Fibroblast of skin of scalp (primary cell): ENCODE measurements at regions not wholly inside any gene's neighbourhood (a gene's known extent, or its start where the extent isn't known, plus 50 kb on each side); places are given as distances from the start of the nearest gene placed in this dataset.
A peak's percentile ranks its signal among the peaks of the same experiment; 100 is the strongest.

ENCODE experiments used
- DNase-seq: peaks from one replicate; pipeline ENCODE4 v3.0.0-alpha.2; 2013

DNA sequence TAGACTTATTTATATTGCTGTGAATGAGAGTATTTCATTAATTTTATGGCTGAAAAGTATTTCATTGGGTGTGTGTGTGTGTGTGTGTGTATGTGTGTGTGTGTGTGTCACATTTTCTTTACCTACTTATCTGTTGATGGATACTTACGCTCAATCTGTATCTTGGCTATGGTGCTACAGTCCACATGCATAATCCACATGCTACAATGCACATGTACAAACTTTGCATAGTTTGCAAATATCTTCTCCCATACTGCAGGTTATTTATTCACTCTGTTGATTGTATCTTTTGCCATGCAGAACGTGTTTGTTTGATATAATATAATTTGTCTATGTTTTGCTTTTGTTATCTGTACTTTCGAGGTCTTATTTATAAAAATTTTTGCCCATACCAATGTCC is 167.8 kb downstream of the RAB28 start:
- DNase-seq, result no peak

DNA sequence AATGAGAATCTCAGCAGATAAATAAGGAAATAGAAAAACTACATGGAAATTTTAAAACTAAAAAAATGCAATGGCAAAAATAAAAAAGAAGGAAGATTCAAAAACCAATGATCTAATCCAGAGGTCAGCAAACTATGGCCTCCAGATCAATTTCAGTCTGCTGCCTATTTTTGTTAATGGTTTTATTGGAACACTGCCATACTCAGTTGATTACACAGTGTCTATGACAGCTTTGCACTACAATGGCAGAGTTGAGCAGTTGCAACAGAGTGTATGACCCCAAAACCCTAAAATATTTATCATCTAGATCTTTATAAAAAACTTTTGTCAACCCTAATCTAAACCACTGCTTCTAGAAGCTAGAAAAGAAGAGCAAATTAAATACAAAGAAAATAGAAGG is 170.3 kb downstream of the RAB28 start:
- DNase-seq, result no peak

DNA sequence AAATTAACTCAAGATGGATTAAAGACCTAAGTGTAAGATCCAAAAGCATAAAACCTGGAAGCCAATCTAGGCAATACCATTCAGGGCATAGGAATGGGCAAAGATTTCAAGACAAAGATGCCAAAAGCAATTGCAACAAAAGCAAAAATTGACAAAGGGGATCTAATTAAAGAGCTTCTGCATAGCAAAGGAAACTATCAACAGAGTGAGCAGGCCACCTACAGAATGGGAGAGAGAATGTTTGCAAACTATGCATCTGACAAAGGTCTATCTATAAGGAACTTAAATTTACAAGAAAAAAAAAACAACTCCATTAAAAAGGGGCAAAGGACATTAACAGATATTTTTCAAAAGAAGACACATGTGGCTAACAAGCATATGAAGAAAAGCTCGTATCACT is 171.9 kb downstream of the RAB28 start:
- DNase-seq, result no peak

DNA sequence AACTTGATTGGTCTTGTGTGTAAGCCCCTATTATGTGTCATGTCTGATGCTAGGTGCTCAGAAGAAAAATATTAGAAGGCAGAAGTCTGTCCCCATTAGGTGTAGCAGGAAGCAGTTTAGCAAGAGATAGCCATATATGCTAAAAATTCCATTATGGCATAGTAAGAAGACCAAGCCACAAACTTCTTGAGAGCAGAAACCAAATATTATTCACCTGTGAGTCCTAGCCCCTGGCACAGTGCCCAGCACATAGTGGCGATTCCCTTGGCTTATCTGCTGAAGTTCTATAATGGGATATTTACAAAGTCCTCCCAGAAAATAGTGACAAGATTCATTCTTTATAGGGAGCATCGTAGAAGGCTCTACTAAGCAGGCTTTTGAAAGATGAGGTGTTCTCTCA is 174.4 kb downstream of the RAB28 start:
- DNase-seq, result no peak

DNA sequence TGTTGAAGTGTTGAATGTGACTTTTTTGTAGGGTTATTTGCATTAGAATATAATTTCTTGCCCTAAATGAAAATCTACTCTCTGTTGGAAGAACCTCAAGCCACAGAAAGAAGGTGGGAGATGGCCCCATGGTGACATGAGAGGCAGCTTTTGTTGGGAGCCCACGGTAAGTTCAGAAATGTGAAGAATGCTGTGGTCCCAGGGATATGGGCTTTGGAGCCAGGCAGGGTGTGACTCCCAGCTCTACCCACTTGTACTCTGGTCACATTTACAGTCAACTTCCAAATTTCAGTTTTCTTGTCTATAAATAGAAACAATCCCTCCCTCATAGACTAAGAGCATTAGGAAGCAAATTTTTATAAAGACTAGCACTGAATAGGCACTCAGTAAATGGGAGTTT is 177.8 kb downstream of the RAB28 start:
- DNase-seq, result no peak

DNA sequence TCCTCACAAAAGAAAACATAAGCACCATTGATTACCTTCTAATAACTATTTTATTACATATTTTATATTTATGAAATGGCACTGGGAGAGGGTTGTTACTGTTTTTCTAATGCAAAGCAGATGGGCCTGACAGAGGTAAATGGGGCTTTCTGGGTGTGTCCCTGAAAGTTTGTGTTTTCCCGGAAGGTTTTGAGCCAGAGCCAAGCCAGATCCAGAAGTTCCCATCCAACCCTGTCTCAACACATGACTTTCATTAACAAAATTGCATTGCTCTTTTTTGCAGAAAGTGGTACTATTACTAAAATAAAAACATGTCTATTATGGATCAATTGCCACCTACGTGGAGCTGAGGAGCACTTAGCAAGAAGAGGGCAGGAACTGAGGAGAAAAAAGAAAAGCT is 181.3 kb downstream of the RAB28 start:
- DNase-seq, result no peak

DNA sequence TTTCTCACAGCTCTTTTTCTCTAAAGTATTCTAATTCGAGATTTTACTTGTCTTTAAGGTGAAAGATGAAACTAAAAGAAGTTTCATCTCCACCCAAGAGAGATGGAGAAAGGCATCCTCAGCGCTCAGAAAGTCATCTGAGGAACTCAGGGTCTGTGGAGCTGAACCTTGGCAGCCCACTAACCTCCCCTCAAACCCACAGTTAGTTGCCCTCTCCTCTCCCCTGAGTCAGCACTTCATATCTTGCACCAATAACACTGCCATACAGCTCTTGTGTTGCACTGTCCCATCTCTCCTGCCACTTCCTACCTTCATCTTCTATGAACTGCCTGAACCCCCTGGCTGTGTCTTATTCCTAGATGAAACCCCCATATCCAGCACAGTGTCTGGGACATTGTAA is 184.8 kb downstream of the RAB28 start:
- no peak for DNase-seq

DNA sequence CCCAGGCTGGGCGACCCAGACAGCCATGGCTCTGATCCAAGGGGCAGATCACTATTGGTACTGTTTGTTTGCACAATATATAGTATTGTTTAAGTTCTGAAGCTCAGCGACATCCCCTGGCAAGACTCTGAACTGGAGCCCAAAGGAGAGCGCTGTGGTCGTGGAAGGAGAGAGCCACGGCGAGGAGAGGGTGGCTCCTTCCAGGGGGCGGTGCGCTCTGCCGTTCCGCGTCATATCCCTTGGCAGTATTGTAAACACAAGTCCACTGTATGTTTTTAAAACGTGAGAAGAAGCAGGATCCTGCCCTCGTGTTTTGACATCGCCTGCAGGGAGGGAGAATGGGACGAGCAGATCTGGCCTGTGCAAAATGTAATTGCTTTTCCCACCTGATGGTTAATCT is 185.5 kb downstream of the RAB28 start:
- no peak for DNase-seq

DNA sequence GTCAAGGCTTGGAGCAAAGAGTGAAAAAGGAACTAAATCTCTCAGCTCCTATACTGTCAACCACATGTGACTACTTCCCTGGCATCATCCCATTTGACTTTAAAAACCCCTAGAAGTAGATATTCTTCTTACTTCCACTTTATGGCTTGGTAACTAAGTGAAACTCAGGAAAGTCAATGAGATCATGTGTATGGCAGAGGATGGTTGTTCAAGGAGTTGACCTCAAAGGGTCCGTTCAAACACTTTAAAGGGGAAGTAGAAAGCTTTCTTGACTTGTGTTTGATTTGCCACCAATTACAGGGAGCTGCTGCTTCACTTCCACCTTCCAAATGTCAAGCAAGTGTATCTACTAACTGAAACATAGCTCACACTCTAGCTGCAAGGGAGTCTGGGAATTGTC is 187.2 kb downstream of the RAB28 start:
- no peak for DNase-seq

DNA sequence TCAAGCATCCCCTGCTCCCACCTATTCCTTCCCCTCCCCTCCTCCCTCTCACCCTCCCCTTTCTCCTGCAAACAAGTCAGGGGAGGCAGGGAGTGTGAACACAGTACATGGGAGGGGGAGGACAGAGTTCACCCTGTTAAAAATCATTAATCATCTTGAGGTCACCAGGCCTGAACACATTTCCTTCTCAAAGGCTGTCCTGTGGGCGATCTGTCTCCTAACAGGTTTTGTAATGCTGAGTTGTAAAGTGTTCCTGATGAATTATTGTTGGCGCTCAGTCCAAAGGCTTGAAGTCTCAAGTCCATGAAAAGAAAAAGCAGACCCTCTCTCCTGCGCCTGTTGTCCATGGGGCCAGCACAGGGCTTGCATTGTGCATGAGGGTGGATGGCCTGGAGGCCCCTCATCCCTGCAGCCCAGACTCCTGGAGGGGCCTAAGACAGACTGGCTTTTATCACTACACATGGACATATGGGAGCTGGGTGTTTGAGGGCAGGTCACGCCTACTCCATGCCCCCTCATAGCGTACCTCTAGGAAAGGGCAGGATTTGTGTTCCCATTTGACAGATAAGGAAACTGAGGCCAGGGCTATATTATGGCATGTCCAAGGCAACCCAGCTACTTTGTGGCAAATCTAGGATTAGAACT is 189.1 kb downstream of the RAB28 start:
- no peak for DNase-seq

DNA sequence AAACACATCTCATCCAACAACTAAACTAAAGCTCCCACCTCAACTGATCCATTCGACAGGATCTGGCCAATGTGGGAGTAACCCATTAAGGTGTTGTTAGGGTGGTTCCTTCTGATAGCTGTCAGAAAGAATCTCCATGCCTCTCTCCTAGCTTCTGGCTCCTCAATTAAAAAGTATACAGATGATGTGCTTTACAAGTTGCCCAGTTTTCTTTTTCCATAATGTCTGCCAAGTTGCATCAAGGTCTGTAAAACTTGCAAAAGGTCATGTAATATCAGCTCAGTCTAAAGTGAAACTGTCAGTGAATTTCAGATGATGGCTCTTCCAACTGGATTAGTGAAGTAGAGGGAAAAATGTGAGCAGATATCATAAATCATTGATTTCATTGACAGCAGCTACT is 191.8 kb downstream of the RAB28 start:
- no peak for DNase-seq

DNA sequence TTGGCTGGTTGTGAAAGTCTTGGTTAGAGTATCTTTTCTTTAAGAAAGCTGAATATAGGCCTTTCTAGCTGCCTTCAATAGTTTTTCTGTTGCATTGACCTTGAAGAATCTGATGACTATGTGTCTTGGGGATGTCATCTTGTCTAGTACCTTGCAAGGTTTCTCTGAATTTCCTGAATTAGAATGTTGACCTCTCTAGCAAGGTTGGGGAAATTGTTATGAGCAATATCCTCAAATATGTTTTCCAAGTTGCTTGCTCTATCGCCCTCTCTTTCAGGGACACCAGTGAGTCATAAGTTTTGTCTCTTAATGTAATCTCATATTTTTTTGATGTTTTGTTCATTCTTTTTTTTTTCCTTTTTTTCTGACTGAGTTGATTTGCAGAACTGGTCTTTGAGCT is 194.7 kb downstream of the RAB28 start:
- DNase-seq, result peak; percentile 5

DNA sequence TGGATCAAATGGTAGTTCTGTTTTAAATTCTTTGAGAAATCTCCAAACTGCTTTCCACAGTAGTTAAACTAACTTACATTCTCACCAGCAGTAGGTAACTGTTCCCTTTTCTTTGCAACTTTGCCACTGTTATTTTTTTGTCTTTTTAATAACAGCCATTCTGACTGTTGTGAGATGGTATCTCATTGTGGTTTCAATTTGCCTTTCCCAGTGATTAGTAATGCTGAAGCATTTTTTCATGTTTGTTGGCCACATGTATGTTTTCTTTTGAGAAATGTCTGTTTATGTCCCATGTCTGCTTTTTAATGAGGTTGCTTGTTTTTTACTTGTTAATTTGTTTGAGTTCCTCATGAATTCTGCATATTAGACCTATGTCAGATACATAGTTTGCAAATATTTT is 198.8 kb downstream of the RAB28 start:
- DNase-seq, result no peak

DNA sequence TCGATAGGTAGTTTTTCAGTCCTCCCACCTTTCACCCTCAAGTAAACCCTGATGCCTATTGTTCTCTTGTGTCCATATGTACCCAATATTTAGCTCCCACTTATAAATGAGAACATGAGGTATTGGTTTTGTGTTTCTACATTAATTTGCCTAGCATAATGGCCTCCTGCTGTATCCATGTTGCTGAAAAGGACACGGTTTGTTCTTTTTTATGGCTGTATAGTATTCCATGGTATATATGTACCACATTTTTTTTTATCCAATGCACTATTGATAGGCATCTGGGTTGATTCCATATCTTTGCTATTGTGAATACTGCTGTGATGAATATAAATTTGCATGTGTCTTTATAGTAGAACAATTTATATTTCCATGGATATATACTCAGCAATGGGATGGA is 199.2 kb downstream of the RAB28 start:
- DNase-seq, result no peak

DNA sequence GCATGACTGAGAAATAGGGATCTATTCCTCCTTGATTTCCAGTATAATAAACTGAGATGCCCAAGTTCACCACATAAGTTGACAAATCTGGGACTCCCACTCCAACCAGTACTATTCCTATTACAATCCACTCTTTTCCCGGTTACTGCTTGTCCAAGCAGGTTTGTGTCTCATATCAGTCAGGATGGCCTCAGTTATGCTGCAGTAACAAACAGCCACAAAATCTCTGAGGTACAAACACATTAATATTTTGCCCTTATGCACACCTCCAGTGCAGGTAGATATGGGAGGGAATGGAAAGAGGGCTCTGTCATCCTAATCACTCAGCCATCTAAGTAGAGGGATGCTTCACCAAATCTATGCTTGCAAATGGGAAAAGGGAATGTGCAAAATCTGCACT is 207.8 kb downstream of the RAB28 start:
- no peak for DNase-seq

DNA sequence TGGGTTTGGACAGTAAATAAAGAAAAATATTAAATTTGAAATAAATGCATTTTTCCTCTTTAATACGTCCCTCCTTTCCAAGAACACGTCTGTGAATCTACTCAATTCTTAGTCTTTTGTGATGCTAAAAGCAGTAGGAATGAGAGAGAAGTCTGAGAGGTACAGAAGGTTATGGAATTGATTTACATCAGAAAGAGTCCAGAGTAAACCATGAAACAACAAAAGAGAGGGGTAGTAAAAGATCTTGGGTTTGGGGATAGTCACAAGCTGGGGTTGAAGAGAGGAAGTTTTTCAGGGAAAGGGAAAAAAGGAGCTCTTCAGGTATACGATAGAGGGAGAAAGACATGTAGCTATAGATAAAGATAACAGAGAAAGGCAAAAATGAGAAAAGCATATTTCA is 215.4 kb downstream of the RAB28 start:
- no peak for DNase-seq

DNA sequence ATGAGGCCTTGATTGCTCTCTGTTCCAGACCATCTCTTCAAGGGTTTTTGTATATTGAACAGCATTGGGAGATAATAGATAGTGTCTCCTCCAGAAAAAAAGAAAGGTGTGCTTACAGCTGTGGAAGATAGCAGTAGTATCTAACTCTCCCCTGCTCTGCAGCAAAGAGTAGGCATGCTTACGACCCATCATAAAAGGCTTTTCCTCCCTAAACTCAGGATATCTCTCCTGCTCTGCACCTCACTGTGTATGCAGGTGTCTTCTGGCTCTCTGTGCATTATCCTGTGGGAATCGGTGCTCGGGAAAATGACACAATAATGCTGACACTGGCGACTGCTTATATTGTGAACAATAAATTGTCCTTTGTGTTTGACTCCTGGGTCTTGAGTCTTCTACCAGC is 216.0 kb downstream of the RAB28 start:
- DNase-seq, result no peak

DNA sequence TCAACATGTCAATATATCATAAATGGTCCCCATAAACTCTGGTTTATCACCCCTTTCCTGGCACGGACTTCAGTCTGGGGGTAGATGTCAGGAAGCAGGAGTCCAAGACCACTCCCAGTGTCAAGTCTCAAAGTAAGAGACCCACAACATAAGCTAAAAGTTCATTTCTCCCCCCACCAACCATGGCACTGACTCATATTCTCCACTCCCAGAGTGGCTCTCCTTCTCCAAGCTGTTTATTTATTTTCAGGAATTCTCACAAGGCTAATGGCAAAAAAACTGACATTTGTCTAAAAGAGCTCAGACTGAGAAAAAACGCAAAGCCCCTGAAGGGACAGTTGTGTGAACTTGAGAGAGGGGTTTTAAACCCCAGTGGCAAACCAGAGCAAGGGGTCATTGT is 217.0 kb downstream of the RAB28 start:
- DNase-seq, result no peak

DNA sequence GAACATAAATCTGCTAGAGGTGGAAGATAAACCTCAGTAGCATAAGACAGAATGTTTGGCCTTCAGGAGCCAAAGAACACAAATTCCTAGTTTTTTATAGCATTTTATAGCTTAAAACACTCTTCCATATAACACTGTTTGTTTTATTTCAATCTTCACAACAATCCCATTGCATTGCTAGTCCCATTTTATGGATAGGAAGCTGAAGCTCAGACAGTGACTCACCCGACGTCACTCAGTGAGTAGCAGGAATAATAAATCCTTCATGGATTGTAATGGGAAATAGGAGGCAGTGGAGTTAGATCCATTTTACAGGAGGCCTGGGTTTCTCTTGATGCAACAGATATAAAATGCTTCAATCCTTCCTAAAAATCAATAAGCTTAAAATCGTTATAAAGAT is 217.5 kb downstream of the RAB28 start:
- no peak for DNase-seq

DNA sequence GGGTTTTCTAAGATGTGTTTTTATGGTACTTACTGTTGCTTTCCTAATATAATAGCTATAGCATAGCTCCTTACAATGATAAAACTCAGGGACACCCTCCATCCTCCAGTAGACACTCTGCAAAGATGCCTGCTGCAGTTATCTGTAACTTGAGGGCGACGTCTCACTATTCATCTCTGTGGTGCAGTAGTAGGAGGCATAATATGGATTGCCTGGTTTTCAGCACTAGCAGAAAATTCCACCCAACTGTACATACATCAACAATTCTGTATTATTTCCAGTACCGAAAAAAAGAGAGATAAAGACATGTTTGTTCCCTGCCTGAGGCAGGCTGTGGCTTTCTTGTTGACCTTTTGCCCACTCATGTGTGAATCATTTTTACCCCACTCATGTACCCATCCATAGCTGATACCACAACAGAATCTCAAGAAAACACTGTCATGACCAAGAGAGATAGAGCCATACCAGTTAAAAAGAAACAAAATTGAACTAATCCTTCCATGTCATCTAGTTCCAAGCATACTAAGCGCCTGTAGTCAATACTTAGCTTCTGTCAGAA is 220.1 kb downstream of the RAB28 start:
- no peak for DNase-seq

DNA sequence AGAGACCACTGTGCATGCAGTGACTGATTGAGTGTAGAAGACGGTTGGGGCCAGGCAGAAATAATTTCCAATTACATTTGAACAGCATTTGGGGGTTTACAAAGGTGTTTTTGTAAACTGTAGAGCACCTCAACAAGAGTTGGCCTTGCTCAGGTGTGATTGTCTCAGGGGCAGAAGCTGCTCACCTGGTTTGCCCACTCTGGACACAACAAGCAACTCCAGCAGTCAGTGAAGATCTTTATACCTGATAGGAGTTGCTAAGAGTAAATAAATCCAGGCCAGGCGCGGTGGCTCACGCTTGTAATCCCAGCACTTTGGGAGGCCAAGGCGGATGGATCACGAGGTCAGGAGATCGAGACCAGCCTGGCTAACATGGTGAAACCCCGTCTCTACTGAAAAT is 221.3 kb downstream of the RAB28 start:
- DNase-seq, result no peak

DNA sequence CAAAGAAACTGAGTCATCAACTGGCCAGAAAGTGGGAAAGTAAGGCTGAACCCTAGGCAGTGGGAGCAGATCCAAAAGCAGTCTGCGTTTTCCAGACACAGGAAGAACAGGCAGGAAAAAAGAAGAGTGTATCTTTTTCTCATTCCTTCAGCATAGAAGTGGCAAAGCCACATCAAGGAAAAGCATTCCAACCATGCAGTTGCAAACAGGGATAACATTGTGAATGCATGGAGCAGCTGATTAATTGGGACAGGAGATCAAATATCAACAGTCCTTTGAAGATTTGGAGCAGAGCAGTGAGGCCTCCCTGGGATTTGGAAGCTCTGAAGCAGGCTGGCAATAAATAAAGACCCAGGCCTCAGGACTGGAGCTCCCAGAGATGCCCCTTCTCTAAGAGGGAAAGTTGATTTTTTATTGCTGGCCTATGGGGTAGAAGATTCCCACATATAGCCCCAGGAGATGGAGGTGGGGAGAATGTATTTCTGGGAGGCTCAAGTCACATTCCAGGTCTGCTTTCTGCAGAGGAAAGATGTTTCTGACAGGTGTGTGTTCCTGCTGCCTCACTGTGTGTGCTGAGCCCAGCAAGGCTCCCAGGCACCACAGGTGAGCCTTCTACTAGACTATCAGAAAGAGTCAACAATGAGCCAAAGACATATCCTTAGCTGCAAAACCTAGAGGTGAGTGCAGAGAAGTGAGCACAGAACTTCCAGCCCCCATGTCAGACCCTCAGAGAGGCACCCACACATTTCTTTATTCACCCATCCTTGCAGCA is 222.5 kb downstream of the RAB28 start:
- no peak for DNase-seq

DNA sequence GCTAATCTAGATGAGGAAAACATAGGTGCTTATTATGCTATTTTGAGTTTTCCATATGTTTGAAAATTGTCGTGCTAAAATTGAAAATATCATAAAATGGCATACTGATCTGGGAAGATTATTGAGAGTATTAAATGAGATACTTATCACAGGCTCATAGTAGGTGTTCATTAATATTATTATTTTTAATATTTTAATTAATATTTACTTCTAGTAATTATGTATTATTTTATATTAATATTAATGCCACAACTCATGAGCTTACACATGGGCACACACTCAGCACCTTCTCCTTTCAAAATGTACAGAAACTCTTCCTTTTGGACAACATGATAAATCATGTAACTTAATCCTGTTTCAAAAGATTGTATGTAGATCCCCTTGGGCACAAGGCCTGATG is 223.6 kb downstream of the RAB28 start:
- DNase-seq, result no peak

DNA sequence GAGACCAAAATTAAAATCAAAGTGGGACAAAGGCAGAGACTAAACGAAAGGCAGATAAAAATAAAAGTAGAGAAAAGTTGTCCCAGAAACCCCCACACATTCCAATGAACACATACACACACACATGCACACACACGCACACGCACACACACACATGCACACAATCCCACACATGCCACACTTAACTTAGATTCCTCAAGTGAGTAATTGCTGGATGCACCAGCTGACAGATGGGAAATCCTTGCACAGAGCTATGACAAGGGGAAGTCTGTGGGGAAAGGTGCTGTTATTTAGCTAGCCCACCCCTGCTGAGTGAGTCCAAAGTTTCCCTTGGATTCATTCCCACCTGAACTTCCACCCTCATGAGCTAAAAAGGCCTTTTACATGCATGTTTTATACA is 233.9 kb downstream of the RAB28 start:
- no peak for DNase-seq
